K562 (cell line): ENCODE measurements at regions not wholly inside any gene's neighbourhood (a gene's known extent, or its start where the extent isn't known, plus 50 kb on each side); places are given as distances from the start of the nearest gene placed in this dataset.
A peak's percentile ranks its signal among the peaks of the same experiment; 100 is the strongest.

Experiments used
- ATAC-seq: fragments of 200-7000 bp; cut with Tn5 transposase; 3 replicates; pipeline ENCODE4 v1.9.1; 2020; ENCODE audit warnings: moderate library complexity
- BruUV-seq: library from RNA; stranded (reverse); fragments of 400-500 nt; replicated peaks from 2 replicates; lab custom pipeline; 2021; lab: Mats Ljungman, UMichigan
- CTCF ChIA-PET: fragments of 300-600 bp; formaldehyde crosslinking; extraction: SDS; loops from one replicate; lab custom pipeline; 2021; ENCODE audit warnings: low intra/inter-chr PET ratio; lab: Yijun Ruan, JAX
- POLR2A ChIA-PET: fragments of 300-600, 350-650 bp; sonication (Branson Sonifier 250); formaldehyde crosslinking; extraction: SDS; loops from one replicate; lab custom pipeline; 2021; ENCODE audit warnings: antibody characterized with exemption, inconsistent platforms; lab: Yijun Ruan, JAX
- DNase-seq, 4 experiments: peaks; one replicate each; pipeline versions ENCODE4 v3.0.0 to v3.0.0-alpha.2; 2011 to 2018; ENCODE audit warnings: low spot score in 3 of 4, mixed read lengths in 3 of 4; ENCODE audit errors: extremely low read depth in 1 of 4
- FAIRE-seq: peaks from 2 replicates; lab custom pipeline; 2011; peaks lifted over from hg19 to GRCh38; lab: Jason Lieb, UNC
- H2AFZ ChIP-seq: 2 replicates; pipeline ENCODE4 v1.6.0; 2011; ENCODE audit warnings: low read depth, low read length, control low read depth, inconsistent platforms
- H3K27ac ChIP-seq: fragments of 200-600 bp; 3 replicates; pipeline ENCODE4 v1.8.0; 2011; ENCODE audit warnings: low read depth, mild to moderate bottlenecking, control low read depth, inconsistent platforms, low read length, moderate library complexity, mixed read lengths; ENCODE audit errors: extremely low read depth
- H3K27me3 ChIP-seq, 2 experiments: fragments of 300-600 bp in 1 of 2; 2 replicates in 1 of 2; 3 replicates in 1 of 2; pipeline versions ENCODE4 v1.6.0 to v1.8.0; 2011; ENCODE audit warnings: inconsistent platforms in 2 of 2, low read length in 2 of 2, mild to moderate bottlenecking in 1 of 2, mixed read lengths in 1 of 2, moderate library complexity in 1 of 2; ENCODE audit not compliant: control insufficient read depth in 2 of 2, insufficient read depth in 2 of 2
- H3K36me3 ChIP-seq: fragments of 300-600 bp; 3 replicates; pipeline ENCODE4 v1.8.0; 2011; ENCODE audit warnings: mild to moderate bottlenecking, low read length, inconsistent platforms; ENCODE audit not compliant: control insufficient read depth, insufficient read depth
- H3K4me1 ChIP-seq, 2 experiments: fragments of 200-600 bp in 1 of 2; replicated peaks in 1 of 2; 2 replicates in 1 of 2; 3 replicates in 1 of 2; pipeline versions ENCODE4 v1.5.1 to v1.8.0; 2011; ENCODE audit warnings: inconsistent platforms in 2 of 2, low read length in 2 of 2, mild to moderate bottlenecking in 1 of 2, mixed read lengths in 1 of 2, moderate library complexity in 1 of 2; ENCODE audit not compliant: control insufficient read depth in 2 of 2, insufficient read depth in 2 of 2
- H3K4me2 ChIP-seq: 2 replicates; pipeline ENCODE4 v1.6.1; 2011; ENCODE audit warnings: low read length, control low read depth, inconsistent platforms, mixed read lengths; ENCODE audit not compliant: insufficient read depth
- H3K4me3 ChIP-seq: fragments of 200-600 bp; sonication (generic), shearing (Covaris generic); 2 replicates; pipeline ENCODE4 v1.5.1; 2016; ENCODE audit warnings: control low read depth, inconsistent platforms
- H3K79me2 ChIP-seq: fragments of 200-600 bp; 3 replicates; pipeline ENCODE4 v1.8.0; 2011; ENCODE audit warnings: low read length, inconsistent platforms; ENCODE audit not compliant: control insufficient read depth, insufficient read depth
- H3K9ac ChIP-seq, 2 experiments: 2 replicates each; pipeline versions ENCODE4 v1.6.0 to v1.6.1; 2011; ENCODE audit warnings: low read depth in 2 of 2, low read length in 2 of 2, control low read depth in 1 of 2, inconsistent platforms in 1 of 2, mild to moderate bottlenecking in 1 of 2, mixed read lengths in 1 of 2; ENCODE audit not compliant: insufficient read depth in 1 of 2
- H3K9me1 ChIP-seq: one replicate; pipeline ENCODE4 v1.6.0; 2011; ENCODE audit warnings: inconsistent platforms, mild to moderate bottlenecking, low read length, moderate library complexity; ENCODE audit not compliant: control insufficient read depth, insufficient read depth
- H3K9me3 ChIP-seq: replicated peaks from 2 replicates; pipeline ENCODE4 v1.5.1; 2011; ENCODE audit warnings: low read depth, low read length, inconsistent platforms; ENCODE audit not compliant: control insufficient read depth, insufficient read depth
- H4K20me1 ChIP-seq: replicated peaks from 2 replicates; pipeline ENCODE4 v1.6.1; 2011; ENCODE audit warnings: low read length, inconsistent platforms, mixed read lengths; ENCODE audit not compliant: control insufficient read depth, insufficient read depth
- HDAC1 ChIP-seq, 2 experiments: fragments of 450-650 bp; IDR thresholded peaks; 2 replicates each; pipeline ENCODE4 v1.6.1; 2016 to 2017; ENCODE audit warnings: inconsistent platforms in 1 of 2, mild to moderate bottlenecking in 1 of 2, moderate library complexity in 1 of 2
- MAFG ChIP-seq: fragments of 450-650 bp; conservative IDR thresholded peaks from 2 replicates; pipeline ENCODE4 v1.6.1; 2016; ENCODE audit warnings: missing genetic modification characterization, missing compliant biosample characterization
- MAFK ChIP-seq: IDR thresholded peaks from 2 replicates; pipeline ENCODE4 v1.6.1; 2011; ENCODE audit warnings: low read length, improper control_type of control experiment
- PHF20 ChIP-seq: fragments of 450-650 bp; IDR thresholded peaks from 2 replicates; pipeline ENCODE4 v1.6.1; 2018; ENCODE audit not compliant: partially characterized antibody
- PRPF4 ChIP-seq: fragments of 200-400 bp; formaldehyde crosslinking; IDR thresholded peaks from one replicate; pipeline ENCODE4 v1.6.1; 2017; ENCODE audit warnings: low read length, low read depth, mild to moderate bottlenecking; ENCODE audit not compliant: insufficient read depth, poor library complexity, severe bottlenecking
- STAG1 ChIP-seq: sonication (generic); formaldehyde crosslinking; IDR thresholded peaks from 2 replicates; pipeline ENCODE4 v1.5.0; 2020; ENCODE audit warnings: missing genetic modification reagents, borderline replicate concordance
- WGBS: fragments of 100-300 bp; shearing (Covaris generic); methylation state at CpG from one replicate; pipeline ENCODE4 v1.1.6; 2016; ENCODE audit warnings: low coverage, mixed read lengths; ENCODE audit not compliant: insufficient coverage; ENCODE audit errors: missing lambda C conversion rate; 5-methylcytosine and 5-hydroxymethylcytosine counted together
- in situ Hi-C: fragments of 300-500 bp; cut with MboI; formaldehyde crosslinking; loops from 4 replicates; pipeline ENCODE4 v1.15.0; 2018; ENCODE audit warnings: inconsistent platforms, mixed read lengths
- intact Hi-C: fragments of 100-400 bp; cut with micrococcal nuclease; formaldehyde crosslinking; loops from 2 replicates; pipeline ENCODE4 v1.14.2; 2022
- TF ChIP-seq, protein P1 (sequence below): conservative IDR thresholded peaks from 2 replicates; pipeline ENCODE4 v1.6.1; 2011; ENCODE audit warnings: low read depth, mild to moderate bottlenecking, low read length; ENCODE audit not compliant: control insufficient read depth

DNA sequence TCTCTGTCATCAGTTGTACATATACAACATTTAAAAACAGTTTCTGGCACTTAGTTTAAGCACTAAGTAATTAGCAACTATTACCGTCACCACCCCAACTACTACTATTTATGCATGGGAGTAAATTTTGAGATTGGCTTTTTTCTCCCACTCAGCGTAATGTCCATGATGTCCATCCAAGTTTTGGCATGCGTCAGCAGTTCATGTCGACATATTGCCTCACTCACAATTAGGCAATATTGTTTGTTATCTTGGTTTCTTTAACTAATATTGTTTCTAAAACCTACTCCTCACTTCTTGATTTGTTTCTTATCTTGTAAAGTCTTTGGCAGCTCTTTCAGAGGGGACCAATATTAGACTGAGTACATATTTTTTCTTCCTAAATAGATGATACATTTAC, 131.3 kb downstream of the KCNJ18 start (continued):
- TF ChIP-seq HDAC1 (IDR thresholded peaks at IDR 0.05) (no peak), PHF20 (no peak), MAFK (peak; percentile 49; the same call in 1 of the 2 replicates), MAFG (tag) (peak; percentile 70)
- TF ChIP-seq, protein P1, sequence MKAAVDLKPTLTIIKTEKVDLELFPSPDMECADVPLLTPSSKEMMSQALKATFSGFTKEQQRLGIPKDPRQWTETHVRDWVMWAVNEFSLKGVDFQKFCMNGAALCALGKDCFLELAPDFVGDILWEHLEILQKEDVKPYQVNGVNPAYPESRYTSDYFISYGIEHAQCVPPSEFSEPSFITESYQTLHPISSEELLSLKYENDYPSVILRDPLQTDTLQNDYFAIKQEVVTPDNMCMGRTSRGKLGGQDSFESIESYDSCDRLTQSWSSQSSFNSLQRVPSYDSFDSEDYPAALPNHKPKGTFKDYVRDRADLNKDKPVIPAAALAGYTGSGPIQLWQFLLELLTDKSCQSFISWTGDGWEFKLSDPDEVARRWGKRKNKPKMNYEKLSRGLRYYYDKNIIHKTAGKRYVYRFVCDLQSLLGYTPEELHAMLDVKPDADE = no peak

GRCh38 chr17:21841839-21842238, 149.5 kb downstream of the KCNJ18 start:
- no peak for ATAC-seq
- ChIA-PET POLR2A (no interaction called here), CTCF (no interaction called here)
- Histone ChIP-seq H3K27ac (no peak overlapping the region), H3K4me1 (no peaks in the 10 kb centered on the region), H3K79me2 (no peaks in the 10 kb centered on the region), H3K9me1 (no peaks in the 10 kb centered on the region), H3K9me3 (no peaks in the 10 kb centered on the region), H3K4me2 (no peak overlapping the region), H3K9ac (no peak overlapping the region), H4K20me1 (no peaks in the 10 kb centered on the region), H3K4me3 (no peak overlapping the region), H3K27me3 (no peaks in the 10 kb centered on the region), H2AFZ (no peak overlapping the region), H3K36me3 (no peaks in the 10 kb centered on the region)
- BruUV-seq = no TSS peak
- WGBS = 73% methylated on average over 6 of the region's 49 CpGs
- in situ Hi-C loops (no loop called here), intact Hi-C loops (no loop called here)
- FAIRE-seq = no peak
- TF ChIP-seq PRPF4 = no peak
- TF ChIP-seq STAG1 (CRISPR knock-in tag) = no peak
- no peak for DNase-seq
